GM12874 (cell line): ENCODE measurements at regions not wholly inside any gene's neighbourhood (a gene's known extent, or its start where the extent isn't known, plus 50 kb on each side); places are given as distances from the start of the nearest gene placed in this dataset.
A peak's percentile ranks its signal among the peaks of the same experiment; 100 is the strongest.

ENCODE experiments used
- TF ChIP-seq, protein P1 (sequence below): IDR thresholded peaks from 2 replicates; pipeline ENCODE4 v1.5.1; 2011; ENCODE audit warnings: low read depth, mild to moderate bottlenecking, control low read depth, low read length, moderate library complexity; ENCODE audit not compliant: insufficient read depth

DNA sequence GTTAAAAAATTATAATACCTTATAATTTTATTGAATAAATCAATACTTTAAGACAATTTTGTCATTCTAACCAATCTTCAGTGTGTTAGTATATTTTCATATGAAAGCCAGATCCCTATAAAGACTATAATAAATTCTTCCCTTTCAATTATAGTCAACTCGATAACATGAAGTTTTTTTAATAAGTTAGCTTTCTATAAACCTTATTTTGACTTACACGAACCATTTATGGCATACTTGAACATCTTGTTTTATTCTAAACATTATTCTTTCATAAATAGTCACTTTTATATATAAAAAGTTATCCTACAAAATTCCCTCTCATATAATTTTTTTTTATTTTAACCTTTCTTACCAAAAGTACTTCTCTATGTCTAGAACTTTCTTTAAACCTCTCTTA, 1002.3 kb downstream of the TMEM121 start:
- TF ChIP-seq, protein P1, sequence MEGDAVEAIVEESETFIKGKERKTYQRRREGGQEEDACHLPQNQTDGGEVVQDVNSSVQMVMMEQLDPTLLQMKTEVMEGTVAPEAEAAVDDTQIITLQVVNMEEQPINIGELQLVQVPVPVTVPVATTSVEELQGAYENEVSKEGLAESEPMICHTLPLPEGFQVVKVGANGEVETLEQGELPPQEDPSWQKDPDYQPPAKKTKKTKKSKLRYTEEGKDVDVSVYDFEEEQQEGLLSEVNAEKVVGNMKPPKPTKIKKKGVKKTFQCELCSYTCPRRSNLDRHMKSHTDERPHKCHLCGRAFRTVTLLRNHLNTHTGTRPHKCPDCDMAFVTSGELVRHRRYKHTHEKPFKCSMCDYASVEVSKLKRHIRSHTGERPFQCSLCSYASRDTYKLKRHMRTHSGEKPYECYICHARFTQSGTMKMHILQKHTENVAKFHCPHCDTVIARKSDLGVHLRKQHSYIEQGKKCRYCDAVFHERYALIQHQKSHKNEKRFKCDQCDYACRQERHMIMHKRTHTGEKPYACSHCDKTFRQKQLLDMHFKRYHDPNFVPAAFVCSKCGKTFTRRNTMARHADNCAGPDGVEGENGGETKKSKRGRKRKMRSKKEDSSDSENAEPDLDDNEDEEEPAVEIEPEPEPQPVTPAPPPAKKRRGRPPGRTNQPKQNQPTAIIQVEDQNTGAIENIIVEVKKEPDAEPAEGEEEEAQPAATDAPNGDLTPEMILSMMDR, result no peak

DNA sequence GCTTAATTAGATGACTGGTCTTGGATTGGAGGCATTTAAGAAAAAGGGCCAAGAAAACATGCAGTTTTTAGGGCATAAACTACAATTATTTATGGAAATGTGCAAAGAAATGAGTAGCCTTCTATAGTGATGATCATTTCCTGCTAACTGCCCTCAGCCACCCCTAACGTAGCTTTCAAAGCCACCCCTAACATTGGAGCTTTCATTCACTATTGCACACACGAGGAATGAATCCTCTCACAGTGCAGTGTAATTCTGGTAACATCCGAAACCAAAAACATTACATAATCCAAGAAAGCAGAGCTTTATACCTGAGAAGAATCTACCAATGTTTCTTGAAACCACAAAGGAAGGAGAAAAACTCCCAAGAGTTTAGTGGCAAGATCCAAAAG, 1003.6 kb downstream of the TMEM121 start:
- TF ChIP-seq, protein P1, result no peak

DNA sequence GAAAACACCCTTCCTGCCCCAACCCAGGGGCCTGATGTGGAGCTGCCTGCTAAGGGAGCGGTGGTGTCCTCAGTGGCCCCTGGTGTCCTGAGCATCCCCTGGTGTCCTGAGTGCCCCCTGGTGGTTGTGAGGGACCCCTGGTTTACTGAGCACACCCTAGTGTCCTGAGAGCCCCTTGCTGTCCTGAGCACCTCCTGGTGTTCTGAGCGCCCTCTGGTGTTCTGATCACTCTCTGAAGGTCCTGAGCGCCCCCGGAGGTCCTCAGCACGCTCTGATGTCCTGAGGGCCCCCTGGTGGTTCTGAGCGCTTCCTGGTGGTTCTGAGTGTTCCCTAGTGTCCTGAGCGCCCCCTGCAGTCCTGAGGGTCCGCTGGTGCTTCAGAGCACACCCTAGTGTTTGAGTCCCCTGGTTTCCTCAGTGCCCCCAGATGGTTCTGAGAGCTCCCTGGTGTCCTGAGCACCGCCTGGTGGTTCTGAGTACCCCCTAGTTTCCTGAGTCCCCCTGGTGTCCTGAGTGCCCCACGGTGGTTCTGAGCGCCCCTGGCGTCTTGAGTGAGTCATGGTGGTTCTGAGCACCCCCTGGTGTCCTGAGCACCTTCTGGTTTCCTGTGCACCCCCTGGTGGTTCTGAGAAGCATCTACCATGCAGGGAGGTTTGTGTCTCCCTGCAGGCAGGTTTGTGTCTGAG, 1004.2 kb downstream of the TMEM121 start:
- TF ChIP-seq, protein P1, result peak; percentile 79

DNA sequence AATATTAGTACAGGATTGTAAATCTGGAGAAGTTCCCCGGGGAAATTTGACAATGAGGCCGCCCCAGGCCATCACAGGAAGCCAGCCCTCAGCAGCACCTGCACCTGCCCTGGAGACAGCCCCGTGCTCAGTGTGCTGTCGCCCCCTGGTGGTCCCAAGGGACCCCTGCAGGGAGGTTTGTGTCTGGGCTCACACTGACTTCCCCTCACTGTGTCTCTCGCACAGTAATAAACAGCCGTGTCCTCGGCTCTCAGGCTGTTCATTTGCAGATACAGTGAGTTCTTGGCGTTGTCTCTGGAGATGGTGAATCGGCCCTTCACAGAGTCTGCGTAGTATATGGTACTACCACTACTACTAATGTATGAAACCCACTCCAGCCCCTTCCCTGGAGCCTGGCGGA, 1011.2 kb downstream of the TMEM121 start:
- TF ChIP-seq, protein P1, result peak; percentile 24

DNA sequence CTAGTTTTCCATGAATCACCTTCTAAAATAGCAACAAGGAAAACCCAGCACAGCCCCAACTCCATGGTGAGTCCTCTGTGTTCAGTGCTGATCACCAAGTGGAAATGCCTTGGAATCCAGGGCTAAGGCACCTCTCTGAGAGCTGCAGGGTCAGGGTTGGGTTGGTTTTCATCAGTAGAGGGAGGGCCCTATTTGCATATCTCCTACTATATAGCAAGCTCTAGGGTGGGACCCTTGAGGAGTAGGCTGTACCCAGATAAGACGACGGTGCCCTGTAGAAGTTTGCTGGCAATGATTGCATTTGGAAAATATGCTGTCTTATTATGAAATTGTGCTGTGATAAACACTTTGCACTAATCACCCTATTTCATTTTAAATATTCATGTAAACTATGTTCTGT, 1011.8 kb downstream of the TMEM121 start:
- TF ChIP-seq, protein P1, result no peak

DNA sequence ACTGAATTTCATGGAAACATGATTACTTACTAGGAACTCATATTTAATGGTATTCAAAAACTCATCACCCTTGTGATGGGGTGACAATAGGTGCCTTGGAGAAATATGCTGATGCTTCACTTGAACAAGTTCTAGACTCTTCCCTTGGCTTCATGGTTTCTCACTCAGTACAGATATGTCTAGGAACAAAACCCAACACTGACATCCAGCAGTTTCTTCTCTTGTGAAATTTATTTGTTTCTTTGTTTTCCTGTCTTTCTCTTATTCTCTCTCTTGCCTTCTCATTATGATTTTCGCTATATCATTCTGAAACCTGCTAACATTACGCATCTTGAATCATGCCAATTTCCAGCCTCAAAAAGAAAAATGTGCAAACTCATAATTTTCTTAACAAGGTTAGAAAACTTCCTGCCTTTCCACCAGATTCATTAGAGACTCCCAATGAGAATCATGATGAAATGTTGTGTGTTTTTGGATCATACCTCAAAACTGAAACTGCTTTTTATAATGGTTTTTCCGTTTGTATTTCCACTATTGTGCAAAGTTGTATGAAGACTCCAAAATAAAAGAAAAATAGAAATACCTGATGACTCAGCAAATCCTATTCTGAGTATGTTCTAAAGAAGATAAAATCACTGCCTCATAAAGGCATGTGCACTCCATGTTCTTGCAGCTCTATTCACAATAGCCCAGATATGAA, 1021.5 kb downstream of the TMEM121 start:
- TF ChIP-seq, protein P1, result no peak

DNA sequence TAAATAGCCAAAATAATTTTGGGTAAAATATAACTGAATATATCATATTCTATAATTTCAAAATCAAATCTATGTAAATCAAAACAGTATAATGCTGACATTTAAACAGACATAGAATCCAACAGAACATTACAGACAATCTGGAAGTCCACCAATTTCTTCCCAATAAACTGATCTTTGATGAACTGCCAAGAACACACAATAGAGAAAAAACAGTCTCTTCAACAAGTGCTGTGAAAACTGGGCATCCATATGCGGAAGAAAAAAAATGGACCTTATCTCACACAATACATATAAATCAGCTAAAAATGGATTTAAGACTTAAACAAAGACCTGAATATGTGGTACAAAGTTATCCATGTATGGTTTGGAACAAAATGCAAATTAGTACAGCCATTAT, 1022.7 kb downstream of the TMEM121 start:
- TF ChIP-seq, protein P1, result no peak
